Epithelial cell of esophagus (primary cell): ENCODE measurements at regions not wholly inside any gene's neighbourhood (a gene's known extent, or its start where the extent isn't known, plus 50 kb on each side); places are given as distances from the start of the nearest gene placed in this dataset.

ENCODE experiments used
- DNase-seq: peaks from one replicate; pipeline ENCODE4 v3.0.0; 2010; ENCODE audit warnings: low read depth
- H3K4me3 ChIP-seq: 2 replicates; pipeline ENCODE4 v1.5.1; 2011; ENCODE audit warnings: mild to moderate bottlenecking, low read length, control low read depth
- TF ChIP-seq, protein P1 (sequence below): IDR thresholded peaks from 2 replicates; pipeline ENCODE4 v1.5.1; 2011; ENCODE audit warnings: low read depth, mild to moderate bottlenecking, low read length, control low read depth, inconsistent platforms; ENCODE audit not compliant: insufficient read depth; ENCODE audit errors: missing control alignments

- DNase-seq = peak; percentile 48
- TF ChIP-seq, protein P1, sequence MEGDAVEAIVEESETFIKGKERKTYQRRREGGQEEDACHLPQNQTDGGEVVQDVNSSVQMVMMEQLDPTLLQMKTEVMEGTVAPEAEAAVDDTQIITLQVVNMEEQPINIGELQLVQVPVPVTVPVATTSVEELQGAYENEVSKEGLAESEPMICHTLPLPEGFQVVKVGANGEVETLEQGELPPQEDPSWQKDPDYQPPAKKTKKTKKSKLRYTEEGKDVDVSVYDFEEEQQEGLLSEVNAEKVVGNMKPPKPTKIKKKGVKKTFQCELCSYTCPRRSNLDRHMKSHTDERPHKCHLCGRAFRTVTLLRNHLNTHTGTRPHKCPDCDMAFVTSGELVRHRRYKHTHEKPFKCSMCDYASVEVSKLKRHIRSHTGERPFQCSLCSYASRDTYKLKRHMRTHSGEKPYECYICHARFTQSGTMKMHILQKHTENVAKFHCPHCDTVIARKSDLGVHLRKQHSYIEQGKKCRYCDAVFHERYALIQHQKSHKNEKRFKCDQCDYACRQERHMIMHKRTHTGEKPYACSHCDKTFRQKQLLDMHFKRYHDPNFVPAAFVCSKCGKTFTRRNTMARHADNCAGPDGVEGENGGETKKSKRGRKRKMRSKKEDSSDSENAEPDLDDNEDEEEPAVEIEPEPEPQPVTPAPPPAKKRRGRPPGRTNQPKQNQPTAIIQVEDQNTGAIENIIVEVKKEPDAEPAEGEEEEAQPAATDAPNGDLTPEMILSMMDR = no peak
- H3K4me3 ChIP-seq = no peak overlapping the region
Observed at GRCh38 chr1:182111496-182111895, 50.0 kb upstream of the ZNF648 start.
